ENCODE measurements at regions not wholly inside any gene's neighbourhood (a gene's known extent, or its start where the extent isn't known, plus 50 kb on each side); places are given as distances from the start of the nearest gene placed in this dataset.

- TF ChIP-seq CTCFL (IDR thresholded peaks at IDR 0.05; ENCODE audit: borderline replicate concordance, insufficient read depth, low read depth, low read length, poor library complexity, severe bottlenecking): no peak
- TF ChIP-seq CHCHD3 (CRISPR knock-in tag; IDR thresholded peaks at IDR 0.05): no peak
- no peak for TF ChIP-seq ZNF644 (tag; IDR thresholded peaks at IDR 0.05; ENCODE audit: low read depth)
- TF ChIP-seq RBM15 (IDR thresholded peaks at IDR 0.05; ENCODE audit: insufficient read depth, low read length): no peak
- TF ChIP-seq NR2C2 (CRISPR knock-in tag; IDR thresholded peaks at IDR 0.05): no peak
- no peak for TF ChIP-seq NR2C2 (tag; IDR thresholded peaks at IDR 0.05)
- no peak for TF ChIP-seq WHSC1 (IDR thresholded peaks at IDR 0.05; ENCODE audit: low read length)
- TF ChIP-seq GABPA (tag; conservative IDR thresholded peaks at IDR 0.05; ENCODE audit: low read depth): no peak
Observed at GRCh38 chr4:36919721-36920120, 324.8 kb upstream of the NWD2 start (continued).

- Histone ChIP-seq H3K9me3 (replicated peaks; ENCODE audit: control insufficient read depth, insufficient read depth, low read depth, low read length) (no peaks in the 10 kb centered on the region), H2AFZ (ENCODE audit: low read depth, low read length) (no peak overlapping the region), H3K27ac (ENCODE audit: extremely low read depth, low read depth, low read length) (no peak overlapping the region), H3K9me1 (ENCODE audit: control insufficient read depth, insufficient read depth, low read length) (no peaks in the 10 kb centered on the region), H3K79me2 (ENCODE audit: control insufficient read depth, insufficient read depth, low read length) (no peaks in the 10 kb centered on the region), H3K36me3 (ENCODE audit: control insufficient read depth, insufficient read depth, low read length) (no peaks in the 10 kb centered on the region), H3K4me2 (ENCODE audit: insufficient read depth, low read length) (no peak overlapping the region), H3K27me3 (ENCODE audit: control insufficient read depth in 2 of 2, insufficient read depth in 2 of 2, low read length in 2 of 2) (no peaks in the 10 kb centered on the region), H3K9ac (ENCODE audit: insufficient read depth in 1 of 2, low read depth in 2 of 2, low read length in 2 of 2) (no peak overlapping the region), H3K4me3 (no peak overlapping the region), H3K4me1 (replicated peaks in 1 of 2; ENCODE audit: control insufficient read depth in 2 of 2, insufficient read depth in 2 of 2, low read length in 2 of 2) (no peaks in the 10 kb centered on the region), H4K20me1 (replicated peaks; ENCODE audit: control insufficient read depth, insufficient read depth, low read length) (no peaks in the 10 kb centered on the region)
- ATAC-seq: no peak
- DNase-seq (ENCODE audit: extremely low read depth in 1 of 4, low spot score in 3 of 4): no peak
- no peak for FAIRE-seq
- ChIA-PET CTCF (ENCODE audit: low intra/inter-chr PET ratio) (no interaction called here), POLR2A (no interaction called here)
- intact Hi-C loops (cut with micrococcal nuclease) (no loop called here), in situ Hi-C loops (cut with MboI) (no loop called here)
- BruUV-seq (replicated peaks): no TSS peak
- no peak for TF ChIP-seq ZNF41 (CRISPR knock-in tag; conservative IDR thresholded peaks at IDR 0.05)
- TF ChIP-seq PCBP1 (IDR thresholded peaks at IDR 0.05; ENCODE audit: low read depth, low read length, poor library complexity, severe bottlenecking): no peak
- no peak for TF ChIP-seq E2F3 (CRISPR knock-in tag; IDR thresholded peaks at IDR 0.05)
- TF ChIP-seq KAT8 (IDR thresholded peaks at IDR 0.05; ENCODE audit: low read depth): no peak
- TF ChIP-seq TBL1XR1 (IDR thresholded peaks at IDR 0.05; ENCODE audit: low read length in 2 of 2): no peak
- TF ChIP-seq KLF6 (CRISPR knock-in tag; IDR thresholded peaks at IDR 0.05; ENCODE audit: borderline replicate concordance): no peak
- no peak for TF ChIP-seq ZNF77 (CRISPR knock-in tag; IDR thresholded peaks at IDR 0.05)
- no peak for TF ChIP-seq HNRNPLL (IDR thresholded peaks at IDR 0.05; ENCODE audit: low read depth, low read length, poor library complexity, severe bottlenecking)
- TF ChIP-seq DDX20 (tag; IDR thresholded peaks at IDR 0.05; ENCODE audit: low read depth): no peak
- TF ChIP-seq HNRNPK (IDR thresholded peaks at IDR 0.05; ENCODE audit: low read depth, low read length, poor library complexity, severe bottlenecking): no peak
- no peak for TF ChIP-seq MTA1 (IDR thresholded peaks at IDR 0.05; ENCODE audit: borderline replicate concordance)
- TF ChIP-seq BCL6 (CRISPR knock-in tag; IDR thresholded peaks at IDR 0.05): no peak
- TF ChIP-seq SIX5 (IDR thresholded peaks at IDR 0.05; ENCODE audit: borderline replicate concordance in 1 of 2, insufficient read depth in 1 of 2, low read depth in 1 of 2, low read length in 2 of 2): no peak
Observed at GRCh38 chr4:36921476-36922216, 322.9 kb upstream of the NWD2 start.
